Right atrium auricular region (tissue), 2 donors: ENCODE measurements at regions not wholly inside any gene's neighbourhood (a gene's known extent, or its start where the extent isn't known, plus 50 kb on each side); places are given as distances from the start of the nearest gene placed in this dataset.

ENCODE experiments used
- DNase-seq: peaks from one replicate; pipeline ENCODE4 v3.0.0-alpha.2; 2019; ENCODE audit warnings: low spot score
- H3K27ac ChIP-seq, 2 donors: fragments of 200-600 bp; sonication (generic); 1 replicate in 1 of 2; 2 replicates in 1 of 2; pipeline ENCODE4 v1.5.1; 2016 to 2019
- H3K27me3 ChIP-seq, 2 donors: fragments of 200-600 bp; sonication (generic); one replicate each; pipeline versions ENCODE4 v1.5.1 to v1.6.0; 2017 to 2019
- H3K36me3 ChIP-seq: fragments of 200-600 bp; sonication (generic); one replicate; pipeline ENCODE4 v1.5.1; 2016
- H3K4me1 ChIP-seq, 2 donors: fragments of 200-600 bp; sonication (generic); one replicate each; pipeline versions ENCODE4 v1.5.1 to v1.6.0; 2017 to 2019
- H3K4me3 ChIP-seq, 2 donors: fragments of 200-600 bp; sonication (generic); 1 replicate in 1 of 2; 2 replicates in 1 of 2; pipeline ENCODE4 v1.5.1; 2017 to 2019; ENCODE audit warnings: mild to moderate bottlenecking in 1 of 2, moderate library complexity in 1 of 2
- H3K9me3 ChIP-seq, 2 donors: fragments of 200-600 bp; sonication (generic); one replicate each; pipeline ENCODE4 v1.5.1; 2019
- CTCF ChIP-seq, 2 donors: fragments of 200-600 bp; sonication (generic); IDR thresholded peaks; one replicate each; pipeline ENCODE4 v1.5.1; 2019; ENCODE audit warnings: antibody characterized with exemption in 2 of 2

- Histone ChIP-seq H3K27me3 (no peaks in the 10 kb centered on the region), H3K36me3 (no peaks in the 10 kb centered on the region), H3K4me3 (no peak overlapping the region), H3K9me3 (no peaks in the 10 kb centered on the region), H3K27ac (no peak overlapping the region), H3K4me1 (no peaks in the 10 kb centered on the region)
- no peak for DNase-seq
- TF ChIP-seq CTCF (IDR thresholded peaks at IDR 0.05): no peak
These were observed 847.7 kb upstream of the MAP3K7 start for GRCh38 chr6:91434576-91434975.

- Histone ChIP-seq H3K27ac (no peak overlapping the region), H3K4me3 (no peak overlapping the region), H3K36me3 (no peaks in the 10 kb centered on the region), H3K27me3 (no peaks in the 10 kb centered on the region), H3K4me1 (no peaks in the 10 kb centered on the region), H3K9me3 (no peaks in the 10 kb centered on the region)
- TF ChIP-seq CTCF (IDR thresholded peaks at IDR 0.05): no peak
- no peak for DNase-seq
These were observed 847.0 kb upstream of the MAP3K7 start for GRCh38 chr6:91433660-91434534.

DNA sequence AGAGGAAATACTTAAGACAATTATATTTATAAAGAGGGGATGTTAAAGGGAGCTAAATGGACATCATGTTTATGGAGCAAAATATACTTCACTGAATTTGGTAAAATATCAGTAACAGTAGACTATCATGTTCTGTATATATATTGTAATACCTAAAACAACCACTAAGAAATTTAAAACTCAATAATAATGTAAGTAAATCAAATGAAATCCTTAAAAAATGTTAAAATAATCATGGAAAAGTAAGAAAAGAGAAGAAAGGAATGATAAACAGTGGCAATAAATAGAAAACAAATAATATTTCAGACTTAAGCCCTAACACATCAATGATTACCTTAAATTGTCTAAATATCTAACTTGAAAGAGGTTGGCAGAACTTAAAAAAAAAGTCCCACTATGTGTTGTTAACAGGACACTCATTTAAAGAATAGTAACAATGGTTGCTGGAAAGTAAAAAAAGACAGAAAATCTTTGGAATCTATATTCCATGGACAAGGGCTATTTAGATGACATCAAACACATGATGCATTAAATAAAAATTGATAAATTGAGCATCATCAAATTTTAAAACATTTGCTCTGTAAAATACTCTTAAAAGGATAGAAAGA lies 842.2 kb upstream of the MAP3K7 start:
- Histone ChIP-seq H3K4me1 (no peaks in the 10 kb centered on the region), H3K4me3 (no peak overlapping the region), H3K27ac (no peak overlapping the region)

GRCh38 chr6:91428296-91428695 lies 841.4 kb upstream of the MAP3K7 start:
- no peaks in the 10 kb centered on the region for H3K36me3 ChIP-seq
- H3K27ac ChIP-seq: no peak overlapping the region
- TF ChIP-seq CTCF (IDR thresholded peaks at IDR 0.05): no peak
- H3K27me3 ChIP-seq: no peaks in the 10 kb centered on the region
- no peak overlapping the region for H3K4me3 ChIP-seq
- no peaks in the 10 kb centered on the region for H3K9me3 ChIP-seq
- DNase-seq: no peak
- H3K4me1 ChIP-seq: no peaks in the 10 kb centered on the region

More for the DNA sequence above, 842.2 kb upstream of the MAP3K7 start:
- no peak for DNase-seq
- Histone ChIP-seq H3K9me3 (no peaks in the 10 kb centered on the region), H3K36me3 (no peaks in the 10 kb centered on the region), H3K27me3 (no peaks in the 10 kb centered on the region)
- TF ChIP-seq CTCF (IDR thresholded peaks at IDR 0.05): peak in 1 of 2 donors; percentile 47

- no peak for TF ChIP-seq CTCF (IDR thresholded peaks at IDR 0.05)
- H3K4me3 ChIP-seq: no peak overlapping the region
- H3K27ac ChIP-seq: no peak overlapping the region
- H3K9me3 ChIP-seq: peaks cover 0 to 14% of the 10 kb centered on the region in 2 donors
- no peaks in the 10 kb centered on the region for H3K27me3 ChIP-seq
- H3K4me1 ChIP-seq: no peaks in the 10 kb centered on the region
- H3K36me3 ChIP-seq: no peaks in the 10 kb centered on the region
- no peak for DNase-seq
These were observed 833.4 kb upstream of the MAP3K7 start for GRCh38 chr6:91420243-91420642.
